ENCODE measurements at regions not wholly inside any gene's neighbourhood (a gene's known extent, or its start where the extent isn't known, plus 50 kb on each side); places are given as distances from the start of the nearest gene placed in this dataset.

- H3K27me3 ChIP-seq (ENCODE audit: insufficient read depth, low read length), result no peaks in the 10 kb centered on the region
- H3K36me3 ChIP-seq (ENCODE audit: insufficient read depth, low read length), result no peaks in the 10 kb centered on the region
- no peak overlapping the region for H3K9ac ChIP-seq (ENCODE audit: low read depth, low read length)
- no peaks in the 10 kb centered on the region for H3K9me3 ChIP-seq (ENCODE audit: insufficient read depth, low read depth, low read length)
- no peak overlapping the region for H3K4me3 ChIP-seq (ENCODE audit: low read length)
- peaks cover 10% of the 10 kb centered on the region; the same call in 1 of the 2 replicates for H3K4me1 ChIP-seq (ENCODE audit: insufficient read depth, low read length)
- 98% methylated on average over 6 of the region's 6 CpGs for WGBS
- no peak overlapping the region for H3K27ac ChIP-seq (ENCODE audit: low read depth, low read length)
Observed at GRCh38 chr13:22403144-22403543, 732.3 kb downstream of the FGF9 start.

DNA sequence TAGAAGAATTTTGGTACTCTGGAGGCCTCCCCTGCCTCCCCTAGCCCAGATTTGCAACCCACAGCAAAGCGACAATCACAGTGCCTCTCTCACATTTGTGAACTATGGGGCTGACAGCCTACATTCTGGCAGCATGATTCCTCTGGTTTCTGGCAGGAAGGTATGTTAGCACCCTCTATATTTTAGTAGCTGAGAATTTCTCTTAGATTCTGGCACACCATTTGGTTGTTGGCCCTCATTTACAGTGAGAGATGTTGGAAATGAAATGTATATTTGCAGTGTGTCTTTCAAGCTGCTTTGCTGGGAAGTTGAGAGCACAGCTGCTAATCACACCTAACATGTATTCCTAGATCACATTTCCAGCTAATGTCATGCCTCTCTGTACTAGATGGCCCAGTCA is 735.0 kb downstream of the FGF9 start:
- 96% methylated on average over 1 of the region's 1 CpG for WGBS
- H3K9me3 ChIP-seq (ENCODE audit: insufficient read depth, low read depth, low read length), result no peaks in the 10 kb centered on the region; the same call in 1 of the 2 replicates

DNA sequence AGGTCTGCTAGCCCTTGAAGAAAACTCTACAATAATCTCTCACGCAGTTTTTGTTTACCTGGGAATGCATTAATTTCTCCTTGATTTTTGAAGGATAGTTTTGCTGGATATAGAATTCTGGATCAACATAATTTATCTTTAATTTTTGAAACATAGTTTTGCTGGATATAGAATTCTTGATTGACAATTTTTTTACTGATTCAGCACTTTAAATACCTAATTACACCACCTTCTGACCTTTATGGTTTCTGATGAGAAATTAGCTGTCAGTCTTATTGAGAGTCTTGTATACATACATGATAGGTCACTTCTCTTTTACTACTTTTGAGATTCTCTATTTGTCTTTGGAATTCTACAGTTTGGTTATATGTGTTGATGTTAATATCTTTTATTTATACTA is 741.6 kb downstream of the FGF9 start:
- WGBS, result 100% methylated on average over 1 of the region's 1 CpG

More for the DNA sequence above, 735.0 kb downstream of the FGF9 start:
- Histone ChIP-seq H3K4me3 (ENCODE audit: low read length) (no peak overlapping the region), H3K9ac (ENCODE audit: low read depth, low read length) (no peak overlapping the region), H3K27me3 (ENCODE audit: insufficient read depth, low read length) (no peaks in the 10 kb centered on the region), H3K4me1 (ENCODE audit: insufficient read depth, low read length) (peaks cover 10% of the 10 kb centered on the region; the same call in 1 of the 2 replicates), H3K27ac (ENCODE audit: low read depth, low read length) (no peak overlapping the region), H3K36me3 (ENCODE audit: insufficient read depth, low read length) (no peaks in the 10 kb centered on the region)

GRCh38 chr13:22422023-22422422 is 751.1 kb downstream of the FGF9 start:
- Histone ChIP-seq H3K4me3 (ENCODE audit: low read length) (no peak overlapping the region), H3K27ac (ENCODE audit: low read depth, low read length) (no peak overlapping the region), H3K27me3 (ENCODE audit: insufficient read depth, low read length) (no peaks in the 10 kb centered on the region), H3K9ac (ENCODE audit: low read depth, low read length) (no peak overlapping the region), H3K36me3 (ENCODE audit: insufficient read depth, low read length) (no peaks in the 10 kb centered on the region), H3K4me1 (ENCODE audit: insufficient read depth, low read length) (no peaks in the 10 kb centered on the region), H3K9me3 (ENCODE audit: insufficient read depth, low read depth, low read length) (no peaks in the 10 kb centered on the region)

More for the DNA sequence above, 741.6 kb downstream of the FGF9 start:
- H3K4me3 ChIP-seq (ENCODE audit: low read length), result no peak overlapping the region
- no peak overlapping the region for H3K9ac ChIP-seq (ENCODE audit: low read depth, low read length)
- H3K27me3 ChIP-seq (ENCODE audit: insufficient read depth, low read length), result no peaks in the 10 kb centered on the region
- H3K27ac ChIP-seq (ENCODE audit: low read depth, low read length), result no peak overlapping the region
- H3K9me3 ChIP-seq (ENCODE audit: insufficient read depth, low read depth, low read length), result peaks cover 22% of the 10 kb centered on the region
- H3K36me3 ChIP-seq (ENCODE audit: insufficient read depth, low read length), result no peaks in the 10 kb centered on the region
- no peaks in the 10 kb centered on the region; the same call in 1 of the 2 replicates for H3K4me1 ChIP-seq (ENCODE audit: insufficient read depth, low read length)

DNA sequence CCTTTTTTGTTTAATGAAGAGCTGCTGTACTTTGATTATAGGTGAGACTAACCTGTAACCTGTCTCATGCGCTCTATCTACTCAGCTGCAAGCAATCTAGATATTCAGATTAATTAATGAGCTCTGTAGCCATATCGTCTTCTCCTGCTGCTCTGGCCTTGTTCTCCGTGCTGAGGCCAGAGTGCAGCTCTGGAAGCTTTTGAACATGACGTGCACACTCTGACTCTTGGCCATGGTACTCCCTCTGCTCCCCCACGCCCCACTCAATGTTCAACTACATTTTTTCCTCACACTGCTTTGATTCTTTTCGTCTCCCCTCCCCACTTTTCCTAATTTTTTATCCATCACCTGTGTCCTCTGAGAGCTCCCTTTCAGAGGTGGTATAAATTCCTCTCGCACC is 751.8 kb downstream of the FGF9 start:
- Histone ChIP-seq H3K4me1 (ENCODE audit: insufficient read depth, low read length) (no peaks in the 10 kb centered on the region), H3K4me3 (ENCODE audit: low read length) (no peak overlapping the region), H3K27ac (ENCODE audit: low read depth, low read length) (no peak overlapping the region), H3K9me3 (ENCODE audit: insufficient read depth, low read depth, low read length) (no peaks in the 10 kb centered on the region), H3K9ac (ENCODE audit: low read depth, low read length) (no peak overlapping the region), H3K27me3 (ENCODE audit: insufficient read depth, low read length) (no peaks in the 10 kb centered on the region), H3K36me3 (ENCODE audit: insufficient read depth, low read length) (no peaks in the 10 kb centered on the region)
- 95% methylated on average over 7 of the region's 7 CpGs for WGBS

GRCh38 chr13:22423261-22423660 is 752.4 kb downstream of the FGF9 start:
- H3K27ac ChIP-seq (ENCODE audit: low read depth, low read length), result no peak overlapping the region
- 94% methylated on average over 1 of the region's 1 CpG for WGBS
- H3K4me3 ChIP-seq (ENCODE audit: low read length), result no peak overlapping the region
- no peaks in the 10 kb centered on the region for H3K9me3 ChIP-seq (ENCODE audit: insufficient read depth, low read depth, low read length)
- no peaks in the 10 kb centered on the region for H3K36me3 ChIP-seq (ENCODE audit: insufficient read depth, low read length)
- H3K9ac ChIP-seq (ENCODE audit: low read depth, low read length), result no peak overlapping the region
- no peaks in the 10 kb centered on the region for H3K27me3 ChIP-seq (ENCODE audit: insufficient read depth, low read length)
- H3K4me1 ChIP-seq (ENCODE audit: insufficient read depth, low read length), result no peaks in the 10 kb centered on the region

DNA sequence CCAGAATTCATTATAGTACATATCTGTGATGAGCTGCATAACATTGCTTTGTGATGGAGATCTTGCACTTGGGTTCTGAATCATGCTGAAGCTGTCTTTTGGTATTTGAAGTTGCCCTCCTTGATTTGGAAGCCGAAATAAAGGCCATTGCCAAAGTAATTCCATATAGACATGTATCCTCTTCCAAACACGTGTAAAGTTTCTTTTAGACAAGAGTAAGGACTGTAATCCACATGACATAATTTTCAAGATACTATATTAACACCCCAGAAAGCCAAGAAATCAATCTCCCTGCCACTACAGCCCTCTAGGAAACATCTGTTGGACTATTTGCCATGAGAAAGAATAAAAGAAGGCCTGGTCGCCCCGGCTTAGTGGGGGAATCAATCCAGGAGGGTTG is 754.2 kb downstream of the FGF9 start:
- 98% methylated on average over 4 of the region's 4 CpGs for whole genome bisulfite sequencing
- Histone ChIP-seq H3K9ac (ENCODE audit: low read depth, low read length) (no peak overlapping the region), H3K36me3 (ENCODE audit: insufficient read depth, low read length) (no peaks in the 10 kb centered on the region), H3K27me3 (ENCODE audit: insufficient read depth, low read length) (no peaks in the 10 kb centered on the region), H3K4me3 (ENCODE audit: low read length) (no peak overlapping the region), H3K9me3 (ENCODE audit: insufficient read depth, low read depth, low read length) (no peaks in the 10 kb centered on the region), H3K4me1 (ENCODE audit: insufficient read depth, low read length) (no peaks in the 10 kb centered on the region), H3K27ac (ENCODE audit: low read depth, low read length) (no peak overlapping the region)

DNA sequence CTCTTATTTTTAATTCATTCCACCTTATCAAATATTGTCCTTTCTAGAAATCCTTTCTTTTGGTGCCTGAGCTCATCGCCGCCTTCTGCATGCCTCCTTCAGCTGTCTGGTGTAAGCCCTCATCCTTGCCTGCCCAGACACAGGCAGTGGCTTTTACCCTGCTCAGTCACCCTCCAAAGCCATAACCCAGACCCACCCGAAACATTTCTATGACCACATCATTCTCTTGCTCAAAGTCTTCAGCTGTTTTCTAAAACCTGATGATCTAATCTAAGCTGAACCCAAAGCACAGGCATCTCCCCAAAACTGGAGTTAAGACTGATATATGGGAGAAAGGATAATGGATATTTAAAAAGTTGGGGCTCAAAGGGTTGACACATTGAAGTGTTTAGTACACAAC is 753.7 kb upstream of the SGCG start:
- WGBS, result 97% methylated on average over 3 of the region's 3 CpGs
- Histone ChIP-seq H3K36me3 (ENCODE audit: insufficient read depth, low read length) (no peaks in the 10 kb centered on the region), H3K27ac (ENCODE audit: low read depth, low read length) (no peak overlapping the region), H3K9me3 (ENCODE audit: insufficient read depth, low read depth, low read length) (no peaks in the 10 kb centered on the region), H3K9ac (ENCODE audit: low read depth, low read length) (no peak overlapping the region), H3K4me1 (ENCODE audit: insufficient read depth, low read length) (no peaks in the 10 kb centered on the region), H3K4me3 (ENCODE audit: low read length) (no peak overlapping the region), H3K27me3 (ENCODE audit: insufficient read depth, low read length) (no peaks in the 10 kb centered on the region)

- Histone ChIP-seq H3K4me1 (ENCODE audit: insufficient read depth, low read length) (no peaks in the 10 kb centered on the region), H3K4me3 (ENCODE audit: low read length) (no peak overlapping the region), H3K9me3 (ENCODE audit: insufficient read depth, low read depth, low read length) (peaks cover 3% of the 10 kb centered on the region; the same call in 1 of the 2 replicates), H3K9ac (ENCODE audit: low read depth, low read length) (no peak overlapping the region), H3K36me3 (ENCODE audit: insufficient read depth, low read length) (no peaks in the 10 kb centered on the region), H3K27ac (ENCODE audit: low read depth, low read length) (no peak overlapping the region), H3K27me3 (ENCODE audit: insufficient read depth, low read length) (no peaks in the 10 kb centered on the region)
- WGBS, result 94% methylated on average over 6 of the region's 6 CpGs
Observed at GRCh38 chr13:22427783-22428182, 753.0 kb upstream of the SGCG start.

DNA sequence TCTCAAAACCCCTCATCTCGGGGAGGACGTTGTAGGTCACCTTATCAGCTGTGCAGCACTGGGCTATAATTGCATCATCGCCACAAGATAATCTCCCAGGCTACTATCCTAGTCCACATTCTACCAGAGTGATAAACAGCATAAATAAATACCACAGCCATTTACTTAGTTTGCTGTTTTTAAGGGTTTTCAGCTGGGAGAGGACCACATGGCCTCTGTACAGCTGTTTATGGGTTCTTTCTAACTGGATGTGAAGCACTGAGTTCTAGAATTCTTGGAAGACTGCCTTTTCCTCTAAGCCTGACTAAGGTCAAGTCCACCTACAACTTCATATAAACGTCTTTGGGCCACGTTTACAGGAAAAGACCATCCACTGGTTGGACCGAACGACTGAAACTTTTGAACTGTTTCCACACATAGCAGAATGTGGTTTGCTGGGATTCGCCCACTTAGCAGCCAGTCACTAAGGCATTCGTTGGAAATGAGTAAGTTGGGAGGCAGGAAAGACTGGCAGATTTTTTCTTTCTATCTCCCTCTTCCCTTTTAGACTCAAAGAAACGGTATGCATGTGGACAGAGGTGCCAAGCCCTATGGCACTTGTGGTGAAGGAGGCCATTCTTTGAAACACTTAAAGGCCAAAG is 752.5 kb upstream of the SGCG start:
- H3K4me1 ChIP-seq (ENCODE audit: insufficient read depth, low read length), result no peaks in the 10 kb centered on the region

GRCh38 chr13:22432690-22433089 is 748.1 kb upstream of the SGCG start:
- Histone ChIP-seq H3K27me3 (ENCODE audit: insufficient read depth, low read length) (no peaks in the 10 kb centered on the region), H3K4me1 (ENCODE audit: insufficient read depth, low read length) (no peaks in the 10 kb centered on the region)

More for the DNA sequence above, 752.5 kb upstream of the SGCG start:
- H3K27me3 ChIP-seq (ENCODE audit: insufficient read depth, low read length), result no peaks in the 10 kb centered on the region
- no peaks in the 10 kb centered on the region for H3K36me3 ChIP-seq (ENCODE audit: insufficient read depth, low read length)
- no peak overlapping the region for H3K4me3 ChIP-seq (ENCODE audit: low read length)
- no peak overlapping the region for H3K27ac ChIP-seq (ENCODE audit: low read depth, low read length)
- peaks cover 3% of the 10 kb centered on the region; the same call in 1 of the 2 replicates for H3K9me3 ChIP-seq (ENCODE audit: insufficient read depth, low read depth, low read length)
- 92% methylated on average over 9 of the region's 10 CpGs for WGBS
- H3K9ac ChIP-seq (ENCODE audit: low read depth, low read length), result no peak overlapping the region

More at GRCh38 chr13:22432690-22433089, 748.1 kb upstream of the SGCG start:
- Histone ChIP-seq H3K9ac (ENCODE audit: low read depth, low read length) (no peak overlapping the region), H3K9me3 (ENCODE audit: insufficient read depth, low read depth, low read length) (peaks cover 3% of the 10 kb centered on the region; the same call in 1 of the 2 replicates), H3K4me3 (ENCODE audit: low read length) (no peak overlapping the region), H3K27ac (ENCODE audit: low read depth, low read length) (no peak overlapping the region), H3K36me3 (ENCODE audit: insufficient read depth, low read length) (no peaks in the 10 kb centered on the region)
